ENCODE measurements at regions not wholly inside any gene's neighbourhood (a gene's known extent, or its start where the extent isn't known, plus 50 kb on each side); places are given as distances from the start of the nearest gene placed in this dataset.

GRCh38 chr5:62707131-62707530 is 128.5 kb downstream of the LRRC70 start:
- H3K9me3 ChIP-seq (replicated peaks; ENCODE audit: insufficient read depth, low read length) = no peaks in the 10 kb centered on the region
- no peaks in the 10 kb centered on the region for H3K27me3 ChIP-seq (replicated peaks; ENCODE audit: insufficient read depth, low read length)
- 0 out of 2 replicates have a peak, but pooled peaks cover 7% of the 10 kb centered on the region for H3K4me1 ChIP-seq (ENCODE audit: low read length)
- no peak overlapping the region for H2AFZ ChIP-seq (ENCODE audit: low read length)
- H3K36me3 ChIP-seq (replicated peaks; ENCODE audit: insufficient read depth, low read length) = no peaks in the 10 kb centered on the region
- no peak for TF ChIP-seq EZH2 (optimal IDR thresholded peaks at IDR 0.05; ENCODE audit: low read depth, low read length)
- H3K4me2 ChIP-seq (ENCODE audit: low read depth, low read length) = no peak overlapping the region
- H3F3A ChIP-seq (ENCODE audit: insufficient read depth, low read length) = no peaks in the 10 kb centered on the region
- H4K20me1 ChIP-seq (ENCODE audit: insufficient read depth, low read length) = no peaks in the 10 kb centered on the region
- H3K9me2 ChIP-seq (replicated peaks; ENCODE audit: insufficient read depth, low read length) = no peaks in the 10 kb centered on the region
- H3K79me2 ChIP-seq (ENCODE audit: low read length) = no peaks in the 10 kb centered on the region
- H3K27ac ChIP-seq (ENCODE audit: low read length) = no peak overlapping the region
- H3K4me3 ChIP-seq (ENCODE audit: low read length) = no peak overlapping the region
- no peak overlapping the region for H3K9ac ChIP-seq (ENCODE audit: low read length)
- DNase-seq = no peak

- no peaks in the 10 kb centered on the region for H3K79me2 ChIP-seq (ENCODE audit: low read length)
- H4K20me1 ChIP-seq (ENCODE audit: insufficient read depth, low read length) = no peaks in the 10 kb centered on the region
- no peak overlapping the region for H3K4me3 ChIP-seq (ENCODE audit: low read length)
- no peak overlapping the region for H3K4me2 ChIP-seq (ENCODE audit: low read depth, low read length)
- H3K4me1 ChIP-seq (ENCODE audit: low read length) = peaks cover 14% of the 10 kb centered on the region; the same call in 1 of the 2 replicates
- no peak overlapping the region for H3K9ac ChIP-seq (ENCODE audit: low read length)
- DNase-seq = no peak
- H2AFZ ChIP-seq (ENCODE audit: low read length) = no peak overlapping the region
- H3K27ac ChIP-seq (ENCODE audit: low read length) = no peak overlapping the region
- no peaks in the 10 kb centered on the region for H3K36me3 ChIP-seq (replicated peaks; ENCODE audit: insufficient read depth, low read length)
- H3F3A ChIP-seq (ENCODE audit: insufficient read depth, low read length) = no peaks in the 10 kb centered on the region
- H3K9me3 ChIP-seq (replicated peaks; ENCODE audit: insufficient read depth, low read length) = no peaks in the 10 kb centered on the region
- no peaks in the 10 kb centered on the region for H3K9me2 ChIP-seq (replicated peaks; ENCODE audit: insufficient read depth, low read length)
- no peaks in the 10 kb centered on the region for H3K27me3 ChIP-seq (replicated peaks; ENCODE audit: insufficient read depth, low read length)
- TF ChIP-seq EZH2 (optimal IDR thresholded peaks at IDR 0.05; ENCODE audit: low read depth, low read length) = no peak
- no peak for TF ChIP-seq EZH2phosphoT487 (IDR thresholded peaks at IDR 0.05; ENCODE audit: low read length)
- TF ChIP-seq CTCF (IDR thresholded peaks at IDR 0.05; ENCODE audit: low read length) = no peak
These were observed 126.4 kb downstream of the LRRC70 start for GRCh38 chr5:62705022-62705421.

GRCh38 chr5:62702126-62702525 is 123.5 kb downstream of the LRRC70 start:
- no peaks in the 10 kb centered on the region for H3K79me2 ChIP-seq (ENCODE audit: low read length)
- no peak overlapping the region for H3K4me2 ChIP-seq (ENCODE audit: low read depth, low read length)
- H3K9me3 ChIP-seq (replicated peaks; ENCODE audit: insufficient read depth, low read length) = no peaks in the 10 kb centered on the region
- no peak overlapping the region for H3K4me3 ChIP-seq (ENCODE audit: low read length)
- H3K36me3 ChIP-seq (replicated peaks; ENCODE audit: insufficient read depth, low read length) = no peaks in the 10 kb centered on the region
- no peaks in the 10 kb centered on the region for H4K20me1 ChIP-seq (ENCODE audit: insufficient read depth, low read length)
- no peak overlapping the region for H3K9ac ChIP-seq (ENCODE audit: low read length)
- peaks cover 13% of the 10 kb centered on the region; the same call in 1 of the 2 replicates for H3K4me1 ChIP-seq (ENCODE audit: low read length)
- no peak overlapping the region for H3K27ac ChIP-seq (ENCODE audit: low read length)
- no peak overlapping the region for H2AFZ ChIP-seq (ENCODE audit: low read length)
- no peaks in the 10 kb centered on the region for H3F3A ChIP-seq (ENCODE audit: insufficient read depth, low read length)
- DNase-seq = no peak
- H3K27me3 ChIP-seq (replicated peaks; ENCODE audit: insufficient read depth, low read length) = no peaks in the 10 kb centered on the region
- H3K9me2 ChIP-seq (replicated peaks; ENCODE audit: insufficient read depth, low read length) = no peaks in the 10 kb centered on the region
- no peak for TF ChIP-seq EZH2phosphoT487 (IDR thresholded peaks at IDR 0.05; ENCODE audit: low read length)
- no peak for TF ChIP-seq CTCF (IDR thresholded peaks at IDR 0.05; ENCODE audit: low read length)
- TF ChIP-seq EZH2 (optimal IDR thresholded peaks at IDR 0.05; ENCODE audit: low read depth, low read length) = no peak

- TF ChIP-seq EZH2phosphoT487 (IDR thresholded peaks at IDR 0.05; ENCODE audit: low read length) (no peak), EZH2 (optimal IDR thresholded peaks at IDR 0.05; ENCODE audit: low read depth, low read length) (no peak), CTCF (IDR thresholded peaks at IDR 0.05; ENCODE audit: low read length) (no peak)
- no peaks in the 10 kb centered on the region for H3K9me3 ChIP-seq (replicated peaks; ENCODE audit: insufficient read depth, low read length)
- no peaks in the 10 kb centered on the region for H4K20me1 ChIP-seq (ENCODE audit: insufficient read depth, low read length)
- H3K9me2 ChIP-seq (replicated peaks; ENCODE audit: insufficient read depth, low read length) = no peaks in the 10 kb centered on the region
- no peak overlapping the region for H3K27ac ChIP-seq (ENCODE audit: low read length)
- H3K4me1 ChIP-seq (ENCODE audit: low read length) = peaks cover 7% of the 10 kb centered on the region; the same call in 1 of the 2 replicates
- no peak for DNase-seq
- no peaks in the 10 kb centered on the region for H3K79me2 ChIP-seq (ENCODE audit: low read length)
- H3K4me3 ChIP-seq (ENCODE audit: low read length) = no peak overlapping the region
- no peak overlapping the region for H3K9ac ChIP-seq (ENCODE audit: low read length)
- H3K4me2 ChIP-seq (ENCODE audit: low read depth, low read length) = no peak overlapping the region
- H3K36me3 ChIP-seq (replicated peaks; ENCODE audit: insufficient read depth, low read length) = no peaks in the 10 kb centered on the region
- no peak overlapping the region for H2AFZ ChIP-seq (ENCODE audit: low read length)
- H3F3A ChIP-seq (ENCODE audit: insufficient read depth, low read length) = no peaks in the 10 kb centered on the region
- H3K27me3 ChIP-seq (replicated peaks; ENCODE audit: insufficient read depth, low read length) = no peaks in the 10 kb centered on the region
These were observed 122.4 kb downstream of the LRRC70 start for GRCh38 chr5:62701036-62701435.
